ENCODE measurements at regions not wholly inside any gene's neighbourhood (a gene's known extent, or its start where the extent isn't known, plus 50 kb on each side); places are given as distances from the start of the nearest gene placed in this dataset.

DNA sequence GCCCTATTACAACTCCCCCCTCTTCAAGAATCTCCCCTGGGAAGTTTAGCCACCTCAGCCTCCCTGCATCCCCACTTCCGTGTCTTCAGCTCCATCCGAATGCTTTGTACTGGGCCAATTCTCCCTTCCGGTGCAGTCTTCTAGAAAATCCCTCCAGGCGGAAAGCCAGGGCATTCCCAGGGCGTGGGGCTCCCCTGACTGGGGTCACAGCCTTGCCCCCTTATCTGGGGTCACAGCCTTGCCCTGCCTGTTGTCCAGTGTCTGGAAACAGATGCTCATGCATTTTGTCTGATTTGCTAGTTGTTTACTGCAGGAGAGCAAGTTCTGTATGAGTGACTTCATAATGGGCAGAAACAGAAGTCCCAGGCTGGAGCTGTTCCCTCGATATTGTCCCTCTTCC, 112.5 kb upstream of the TCERG1L start:
- CTCF ChIA-PET = no interaction called here
- H3K27me3 ChIP-seq (replicated peaks; ENCODE audit: control insufficient read depth, insufficient read depth, low read length) = no peaks in the 10 kb centered on the region
- no TSS peak for BruUV-seq (replicated peaks)
- Mint-ChIP-seq H3K4me1 (ENCODE audit: low read depth, unreplicated experiment) (no peaks in the 10 kb centered on the region), H3K36me3 (ENCODE audit: insufficient read depth, unreplicated experiment) (no peaks in the 10 kb centered on the region), H3K9me3 (ENCODE audit: unreplicated experiment) (peaks cover 9% of the 10 kb centered on the region), H3K27ac (ENCODE audit: unreplicated experiment) (no peak overlapping the region), H3K4me3 (ENCODE audit: unreplicated experiment) (no peak overlapping the region), H3K27me3 (ENCODE audit: insufficient read depth, unreplicated experiment) (peaks cover 8% of the 10 kb centered on the region)
- no peaks in the 10 kb centered on the region for H3K4me1 ChIP-seq
- no peaks in the 10 kb centered on the region for H3K36me3 ChIP-seq (ENCODE audit: control insufficient read depth, insufficient read depth, low read length)
- H3K4me3 ChIP-seq (ENCODE audit: low read depth, low read length) = no peak overlapping the region
- TF ChIP-seq, protein P1, sequence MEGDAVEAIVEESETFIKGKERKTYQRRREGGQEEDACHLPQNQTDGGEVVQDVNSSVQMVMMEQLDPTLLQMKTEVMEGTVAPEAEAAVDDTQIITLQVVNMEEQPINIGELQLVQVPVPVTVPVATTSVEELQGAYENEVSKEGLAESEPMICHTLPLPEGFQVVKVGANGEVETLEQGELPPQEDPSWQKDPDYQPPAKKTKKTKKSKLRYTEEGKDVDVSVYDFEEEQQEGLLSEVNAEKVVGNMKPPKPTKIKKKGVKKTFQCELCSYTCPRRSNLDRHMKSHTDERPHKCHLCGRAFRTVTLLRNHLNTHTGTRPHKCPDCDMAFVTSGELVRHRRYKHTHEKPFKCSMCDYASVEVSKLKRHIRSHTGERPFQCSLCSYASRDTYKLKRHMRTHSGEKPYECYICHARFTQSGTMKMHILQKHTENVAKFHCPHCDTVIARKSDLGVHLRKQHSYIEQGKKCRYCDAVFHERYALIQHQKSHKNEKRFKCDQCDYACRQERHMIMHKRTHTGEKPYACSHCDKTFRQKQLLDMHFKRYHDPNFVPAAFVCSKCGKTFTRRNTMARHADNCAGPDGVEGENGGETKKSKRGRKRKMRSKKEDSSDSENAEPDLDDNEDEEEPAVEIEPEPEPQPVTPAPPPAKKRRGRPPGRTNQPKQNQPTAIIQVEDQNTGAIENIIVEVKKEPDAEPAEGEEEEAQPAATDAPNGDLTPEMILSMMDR (IDR thresholded peaks at IDR 0.05; ENCODE audit: insufficient read depth in 1 of 2, low read depth in 1 of 2, low read length in 1 of 2, severe bottlenecking in 1 of 2, unreplicated experiment in 1 of 2) = no peak
- DNase-seq = no peak
- no peaks in the 10 kb centered on the region for H3K9me3 ChIP-seq
- intact Hi-C loops (cut with micrococcal nuclease; ENCODE audit: unreplicated experiment) = no loop called here
- POLR2A ChIA-PET = no interaction called here

DNA sequence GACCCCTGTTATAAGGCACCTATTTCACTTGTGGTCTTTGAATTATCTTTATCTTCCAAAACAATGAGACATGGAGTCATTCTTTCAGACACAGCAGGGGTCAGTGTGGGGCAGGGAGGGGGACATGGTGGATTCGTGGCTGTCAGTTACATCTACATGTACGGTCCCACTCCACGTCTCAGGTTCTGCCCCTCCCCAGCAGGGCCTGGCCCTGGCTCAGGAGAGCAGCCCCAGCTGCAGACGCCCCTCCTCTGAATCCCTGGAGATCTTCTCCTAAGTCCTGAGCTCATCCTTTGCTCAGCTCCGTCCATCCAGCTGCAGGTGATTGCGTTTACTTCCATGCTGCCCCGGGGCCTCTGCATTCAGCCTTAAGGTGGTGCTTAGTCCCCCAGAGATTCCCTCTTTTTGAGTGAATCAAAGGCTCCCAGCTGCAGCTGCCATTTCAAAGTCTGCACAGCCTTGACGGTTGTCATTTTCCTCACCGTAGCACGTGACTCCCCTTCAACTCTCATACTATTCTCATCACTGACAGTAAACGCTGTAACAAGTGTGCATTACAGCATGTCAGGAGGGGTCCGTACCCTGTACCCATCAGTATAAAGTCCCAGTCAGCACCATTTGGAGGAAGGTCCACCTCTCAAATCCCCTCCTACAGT, 113.4 kb upstream of the TCERG1L start:
- Mint-ChIP-seq H3K4me3 (ENCODE audit: unreplicated experiment) (no peak overlapping the region), H3K27me3 (ENCODE audit: insufficient read depth, unreplicated experiment) (peaks cover 9% of the 10 kb centered on the region), H3K27ac (ENCODE audit: unreplicated experiment) (no peak overlapping the region), H3K4me1 (ENCODE audit: low read depth, unreplicated experiment) (no peaks in the 10 kb centered on the region), H3K36me3 (ENCODE audit: insufficient read depth, unreplicated experiment) (no peaks in the 10 kb centered on the region), H3K9me3 (ENCODE audit: unreplicated experiment) (peaks cover 3% of the 10 kb centered on the region)
- no peaks in the 10 kb centered on the region for H3K9me3 ChIP-seq
- TF ChIP-seq, protein P1 (IDR thresholded peaks at IDR 0.05; ENCODE audit: insufficient read depth in 1 of 2, low read depth in 1 of 2, low read length in 1 of 2, severe bottlenecking in 1 of 2, unreplicated experiment in 1 of 2) = no peak
- no TSS peak for BruUV-seq (replicated peaks)
- intact Hi-C loops (cut with micrococcal nuclease; ENCODE audit: unreplicated experiment) = no loop called here
- H3K27me3 ChIP-seq (replicated peaks; ENCODE audit: control insufficient read depth, insufficient read depth, low read length) = no peaks in the 10 kb centered on the region
- ChIA-PET CTCF (no interaction called here), POLR2A (no interaction called here)
- no peaks in the 10 kb centered on the region for H3K4me1 ChIP-seq
- no peaks in the 10 kb centered on the region for H3K36me3 ChIP-seq (ENCODE audit: control insufficient read depth, insufficient read depth, low read length)
- DNase-seq = no peak
- H3K4me3 ChIP-seq (ENCODE audit: low read depth, low read length) = no peak overlapping the region

DNA sequence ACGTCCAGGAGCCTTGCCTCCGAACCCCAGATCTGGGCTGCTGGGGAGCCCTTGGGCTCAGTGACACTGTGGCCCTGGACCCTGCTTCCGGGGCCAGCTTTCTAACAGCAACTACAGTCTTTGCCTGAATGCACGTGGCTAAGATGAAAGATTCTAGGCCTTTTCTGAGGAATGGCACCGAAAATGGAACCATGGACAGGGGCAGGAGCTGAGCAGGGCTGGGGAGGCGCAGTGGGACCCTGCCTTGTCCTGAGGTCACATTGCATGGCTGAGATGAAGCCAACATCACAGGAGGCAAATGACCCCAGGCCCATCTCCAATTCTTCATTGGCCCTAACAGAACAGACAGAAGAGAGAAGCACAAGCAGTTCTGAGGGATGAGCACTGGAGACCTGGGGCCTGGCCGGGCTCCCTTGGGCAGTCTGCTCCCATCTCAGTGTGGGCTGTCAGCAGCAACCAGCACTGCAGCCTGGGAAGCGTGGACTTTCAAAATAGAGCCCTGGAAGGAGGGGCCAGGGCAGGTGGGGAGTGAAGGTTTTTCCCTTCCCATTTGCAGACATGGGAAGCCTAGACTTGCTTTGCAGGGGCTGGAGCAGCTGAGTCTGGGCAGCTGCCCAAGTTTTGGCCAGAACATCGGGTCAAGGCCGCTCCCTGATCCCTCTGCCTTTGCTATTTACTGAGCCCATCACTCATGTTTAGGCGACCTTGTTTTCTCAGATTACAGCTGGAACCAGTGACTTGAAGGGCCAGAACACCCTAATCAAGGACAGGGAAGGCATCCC, 114.4 kb upstream of the TCERG1L start:
- BruUV-seq (replicated peaks) = no TSS peak

More for the DNA sequence above, 114.4 kb upstream of the TCERG1L start:
- Mint-ChIP-seq H3K36me3 (ENCODE audit: insufficient read depth, unreplicated experiment) (no peaks in the 10 kb centered on the region), H3K9me3 (ENCODE audit: unreplicated experiment) (no peaks in the 10 kb centered on the region), H3K27ac (ENCODE audit: unreplicated experiment) (no peak overlapping the region), H3K27me3 (ENCODE audit: insufficient read depth, unreplicated experiment) (peaks cover 18% of the 10 kb centered on the region), H3K4me1 (ENCODE audit: low read depth, unreplicated experiment) (no peaks in the 10 kb centered on the region), H3K4me3 (ENCODE audit: unreplicated experiment) (no peak overlapping the region)
- no peak for DNase-seq
- H3K4me3 ChIP-seq (ENCODE audit: low read depth, low read length) = no peak overlapping the region
- no peaks in the 10 kb centered on the region for H3K27me3 ChIP-seq (replicated peaks; ENCODE audit: control insufficient read depth, insufficient read depth, low read length)
- ChIA-PET POLR2A (no interaction called here), CTCF (no interaction called here)
- H3K4me1 ChIP-seq = no peaks in the 10 kb centered on the region
- no peaks in the 10 kb centered on the region for H3K36me3 ChIP-seq (ENCODE audit: control insufficient read depth, insufficient read depth, low read length)
- no peaks in the 10 kb centered on the region for H3K9me3 ChIP-seq
- TF ChIP-seq, protein P1 (IDR thresholded peaks at IDR 0.05; ENCODE audit: insufficient read depth in 1 of 2, low read depth in 1 of 2, low read length in 1 of 2, severe bottlenecking in 1 of 2, unreplicated experiment in 1 of 2) = no peak
- intact Hi-C loops (cut with micrococcal nuclease; ENCODE audit: unreplicated experiment) = no loop called here

Data from Caco-2 (cell line).